Astrocyte of the spinal cord (primary cell): ENCODE measurements at regions not wholly inside any gene's neighbourhood (a gene's known extent, or its start where the extent isn't known, plus 50 kb on each side); places are given as distances from the start of the nearest gene placed in this dataset.
"Not testable (repeated sequence)": the region's sequence is repeated elsewhere in the genome, so short reads cannot be mapped to it uniquely, and the experiment has no call there.

Experiments
- DNase-seq: peaks from one replicate; pipeline ENCODE4 v3.0.0; 2011; ENCODE audit warnings: low read depth, low spot score
- H3K4me3 ChIP-seq: 2 replicates; pipeline ENCODE4 v1.5.1; 2011; ENCODE audit warnings: low read depth, mild to moderate bottlenecking, low read length, moderate library complexity
- CTCF ChIP-seq: IDR thresholded peaks from 2 replicates; pipeline ENCODE4 v1.5.1; 2012; ENCODE audit warnings: low read depth, mild to moderate bottlenecking, low read length, inconsistent platforms
- in situ Hi-C: cut with HindIII; loops from 2 replicates; pipeline ENCODE4 v1.10.0; 2017; ENCODE audit warnings: low sequenced_read_pairs

- in situ Hi-C loops, result no loop called here
- no peak overlapping the region for H3K4me3 ChIP-seq
- DNase-seq, result no peak
- no peak for TF ChIP-seq CTCF
Observed at GRCh38 chr7:68078157-68078710, 1081.6 kb downstream of the TYW1 start.

GRCh38 chr7:68082066-68082960 lies 1085.7 kb downstream of the TYW1 start:
- DNase-seq, in situ Hi-C loops, H3K4me3 ChIP-seq: not testable (repeated sequence)

- DNase-seq, in situ Hi-C loops, H3K4me3 ChIP-seq: not testable (repeated sequence)
Observed at GRCh38 chr7:68082961-68083657, 1086.5 kb downstream of the TYW1 start.

- no peak for DNase-seq
- in situ Hi-C loops, result no loop called here
- H3K4me3 ChIP-seq, result no peak overlapping the region
- no peak for TF ChIP-seq CTCF
Observed at GRCh38 chr7:68087401-68087800, 1090.8 kb downstream of the TYW1 start.

GRCh38 chr7:68088879-68089278 lies 1092.2 kb downstream of the TYW1 start:
- H3K4me3 ChIP-seq, result no peak overlapping the region
- DNase-seq, result no peak
- no peak for TF ChIP-seq CTCF
- in situ Hi-C loops, result no loop called here

- DNase-seq, in situ Hi-C loops: not testable (repeated sequence)
Observed at GRCh38 chr7:68090256-68090655, 1093.6 kb downstream of the TYW1 start.

GRCh38 chr7:68103319-68103718 lies 1106.7 kb downstream of the TYW1 start:
- no peak for TF ChIP-seq CTCF
- H3K4me3 ChIP-seq, result no peak overlapping the region
- no peak for DNase-seq
- in situ Hi-C loops, result no loop called here

More at GRCh38 chr7:68090256-68090655, 1093.6 kb downstream of the TYW1 start:
- not testable (repeated sequence) for H3K4me3 ChIP-seq

GRCh38 chr7:68107261-68107660 lies 1110.6 kb downstream of the TYW1 start:
- DNase-seq, result no peak
- no peak overlapping the region for H3K4me3 ChIP-seq
- in situ Hi-C loops, result no loop called here
- TF ChIP-seq CTCF, result no peak
